GM19455 (cell line): ENCODE measurements at regions not wholly inside any gene's neighbourhood (a gene's known extent, or its start where the extent isn't known, plus 50 kb on each side); places are given as distances from the start of the nearest gene placed in this dataset.

ENCODE experiments used
- ATAC-seq: cut with Tn5 transposase; IDR thresholded peaks from one replicate; pipeline ENCODE4 v1.9.1; 2021; ENCODE audit not compliant: unreplicated experiment

- no peak for ATAC-seq
Measured at GRCh38 chr6:125534430-125535263, 214.8 kb upstream of the HEY2 start.

- no peak for ATAC-seq
Measured at GRCh38 chr6:125537090-125537489, 212.3 kb upstream of the HEY2 start.

GRCh38 chr6:125539892-125540291 is 209.5 kb upstream of the HEY2 start:
- ATAC-seq: no peak

GRCh38 chr6:125544819-125545218 is 204.6 kb upstream of the HEY2 start:
- ATAC-seq: no peak

GRCh38 chr6:125546841-125547251 is 202.6 kb upstream of the HEY2 start:
- ATAC-seq: no peak

- ATAC-seq: no peak
Measured at GRCh38 chr6:125547381-125547780, 202.1 kb upstream of the HEY2 start.

- no peak for ATAC-seq
Measured at GRCh38 chr6:125549202-125549884, 200.1 kb upstream of the HEY2 start.

GRCh38 chr6:125550892-125551291 is 198.5 kb upstream of the HEY2 start:
- no peak for ATAC-seq

- ATAC-seq: no peak
Measured at GRCh38 chr6:125552819-125553218, 196.6 kb upstream of the HEY2 start.

GRCh38 chr6:125554456-125554855 is 195.0 kb upstream of the HEY2 start:
- no peak for ATAC-seq

GRCh38 chr6:125558241-125558843 is 191.1 kb upstream of the HEY2 start:
- no peak for ATAC-seq

- ATAC-seq: no peak
Measured at GRCh38 chr6:125558907-125559306, 190.5 kb upstream of the HEY2 start.

- no peak for ATAC-seq
Measured at GRCh38 chr6:125562156-125562555, 187.3 kb upstream of the HEY2 start.

GRCh38 chr6:125564941-125565340 is 184.5 kb upstream of the HEY2 start:
- ATAC-seq: no peak

GRCh38 chr6:125567407-125567806 is 182.0 kb upstream of the HEY2 start:
- ATAC-seq: no peak

- no peak for ATAC-seq
Measured at GRCh38 chr6:125568609-125569008, 180.8 kb upstream of the HEY2 start.

GRCh38 chr6:125570526-125570925 is 178.9 kb upstream of the HEY2 start:
- ATAC-seq: no peak

- no peak for ATAC-seq
Measured at GRCh38 chr6:125571207-125571755, 178.2 kb upstream of the HEY2 start.

- ATAC-seq: no peak
Measured at GRCh38 chr6:125574604-125575003, 174.8 kb upstream of the HEY2 start.

GRCh38 chr6:125577124-125577662 is 172.2 kb upstream of the HEY2 start:
- no peak for ATAC-seq

GRCh38 chr6:125584468-125584939 is 164.9 kb upstream of the HEY2 start:
- ATAC-seq: no peak
